ENCODE measurements at regions not wholly inside any gene's neighbourhood (a gene's known extent, or its start where the extent isn't known, plus 50 kb on each side); places are given as distances from the start of the nearest gene placed in this dataset.
"Not testable (repeated sequence)": the region's sequence is repeated elsewhere in the genome, so short reads cannot be mapped to it uniquely, and the experiment has no call there.

- CTCF ChIA-PET (ENCODE audit: low intra/inter-chr PET ratio); in situ Hi-C loops (cut with MboI): not testable (repeated sequence)
These were observed 93.2 kb downstream of the CYLC1 start for GRCh38 chrX:83954116-83954515.

GRCh38 chrX:83966347-83966746 is 105.4 kb downstream of the CYLC1 start:
- Histone ChIP-seq H3K4me2 (ENCODE audit: insufficient read depth, low read length) (no peak overlapping the region), H3K79me2 (ENCODE audit: control insufficient read depth, insufficient read depth, low read length) (no peaks in the 10 kb centered on the region), H3K4me1 (replicated peaks in 1 of 2; ENCODE audit: control insufficient read depth in 2 of 2, insufficient read depth in 2 of 2, low read length in 2 of 2) (no peaks in the 10 kb centered on the region), H3K9ac (ENCODE audit: insufficient read depth in 1 of 2, low read depth in 2 of 2, low read length in 2 of 2) (no peak overlapping the region), H2AFZ (ENCODE audit: low read depth, low read length) (no peak overlapping the region), H3K9me3 (replicated peaks; ENCODE audit: control insufficient read depth, insufficient read depth, low read depth, low read length) (no peaks in the 10 kb centered on the region), H3K36me3 (ENCODE audit: control insufficient read depth, insufficient read depth, low read length) (no peaks in the 10 kb centered on the region), H3K27ac (ENCODE audit: extremely low read depth, low read depth, low read length) (no peak overlapping the region), H3K9me1 (ENCODE audit: control insufficient read depth, insufficient read depth, low read length) (no peaks in the 10 kb centered on the region), H3K4me3 (no peak overlapping the region), H3K27me3 (ENCODE audit: control insufficient read depth in 2 of 2, insufficient read depth in 2 of 2, low read length in 2 of 2) (no peaks in the 10 kb centered on the region), H4K20me1 (replicated peaks; ENCODE audit: control insufficient read depth, insufficient read depth, low read length) (no peaks in the 10 kb centered on the region)
- no peak for FAIRE-seq
- WGBS (ENCODE audit: insufficient coverage, low coverage, missing lambda C conversion rate) = 0% methylated on average over 2 of the region's 2 CpGs
- TF ChIP-seq SIN3B (IDR thresholded peaks at IDR 0.05; ENCODE audit: low read depth) (no peak), HMGN3 (IDR thresholded peaks at IDR 0.05; ENCODE audit: borderline replicate concordance, extremely low read depth, insufficient read length, low read depth, low read length) (no peak), BRF2 (IDR thresholded peaks at IDR 0.05; ENCODE audit: borderline replicate concordance, insufficient read depth, insufficient read length) (no peak), MBD1 (CRISPR knock-in tag; IDR thresholded peaks at IDR 0.05) (no peak), PHF20 (IDR thresholded peaks at IDR 0.05; ENCODE audit: partially characterized antibody) (no peak), HOXB6 (CRISPR knock-in tag; IDR thresholded peaks at IDR 0.05; ENCODE audit: borderline replicate concordance) (no peak), RFX7 (CRISPR knock-in tag; IDR thresholded peaks at IDR 0.05) (no peak), MAFG (tag; conservative IDR thresholded peaks at IDR 0.05) (no peak), MAZ (CRISPR knock-in tag; conservative IDR thresholded peaks at IDR 0.05 in 1 of 2, IDR thresholded peaks at IDR 0.05 in 1 of 2) (no peak), HDAC8 (tag; IDR thresholded peaks at IDR 0.05) (no peak), ZNF699 (CRISPR knock-in tag; IDR thresholded peaks at IDR 0.05; ENCODE audit: insufficient replicate concordance) (no peak), VEZF1 (CRISPR knock-in tag; IDR thresholded peaks at IDR 0.05) (no peak)
- ChIA-PET POLR2A (no interaction called here), CTCF (ENCODE audit: low intra/inter-chr PET ratio) (no interaction called here)
- in situ Hi-C loops (cut with MboI) = no loop called here
- no peak for ATAC-seq
- intact Hi-C loops (cut with micrococcal nuclease) = no loop called here
- no TSS peak for BruUV-seq (replicated peaks)
- DNase-seq (ENCODE audit: extremely low read depth in 1 of 4, low spot score in 3 of 4) = no peak

More at GRCh38 chrX:83954116-83954515, 93.2 kb downstream of the CYLC1 start:
- H4K20me1 ChIP-seq (replicated peaks; ENCODE audit: control insufficient read depth, insufficient read depth, low read length); POLR2A ChIA-PET; H3K79me2 ChIP-seq (ENCODE audit: control insufficient read depth, insufficient read depth, low read length); intact Hi-C loops (cut with micrococcal nuclease); H3K9me1 ChIP-seq (ENCODE audit: control insufficient read depth, insufficient read depth, low read length); H3K27ac ChIP-seq (ENCODE audit: extremely low read depth, low read depth, low read length); H3K4me1 ChIP-seq (replicated peaks in 1 of 2; ENCODE audit: control insufficient read depth in 2 of 2, insufficient read depth in 2 of 2, low read length in 2 of 2); H3K9ac ChIP-seq (ENCODE audit: insufficient read depth in 1 of 2, low read depth in 2 of 2, low read length in 2 of 2); DNase-seq (ENCODE audit: extremely low read depth in 1 of 4, low spot score in 3 of 4); BruUV-seq (replicated peaks); H3K36me3 ChIP-seq (ENCODE audit: control insufficient read depth, insufficient read depth, low read length); H3K27me3 ChIP-seq (ENCODE audit: control insufficient read depth in 2 of 2, insufficient read depth in 2 of 2, low read length in 2 of 2); H2AFZ ChIP-seq (ENCODE audit: low read depth, low read length); ATAC-seq; H3K4me2 ChIP-seq (ENCODE audit: insufficient read depth, low read length); H3K9me3 ChIP-seq (replicated peaks; ENCODE audit: control insufficient read depth, insufficient read depth, low read depth, low read length); FAIRE-seq; H3K4me3 ChIP-seq: not testable (repeated sequence)
- 0% methylated on average over 3 of the region's 4 CpGs for WGBS (ENCODE audit: insufficient coverage, low coverage, missing lambda C conversion rate)
